OCI-LY1 (cell line): ENCODE measurements at regions not wholly inside any gene's neighbourhood (a gene's known extent, or its start where the extent isn't known, plus 50 kb on each side); places are given as distances from the start of the nearest gene placed in this dataset.

Experiments
- H2AFZ ChIP-seq: fragments of 200-600 bp; sonication (generic), shearing (Covaris generic); 2 replicates; pipeline ENCODE4 v1.6.0; 2014; ENCODE audit warnings: antibody characterized with exemption, mild to moderate bottlenecking, low read length
- H3F3A ChIP-seq: fragments of 200-600 bp; sonication (generic), shearing (Covaris generic); 2 replicates; pipeline ENCODE4 v1.6.0; 2014; ENCODE audit warnings: mild to moderate bottlenecking, antibody characterized with exemption, low read length, moderate library complexity; ENCODE audit not compliant: insufficient read depth
- H3K27ac ChIP-seq: fragments of 200-600 bp; sonication (generic); 2 replicates; pipeline ENCODE4 v1.5.1; 2014; ENCODE audit warnings: low read length, mixed run types, mild to moderate bottlenecking, low read depth; ENCODE audit not compliant: poor library complexity, severe bottlenecking
- H3K27me3 ChIP-seq: fragments of 200-600 bp; sonication (generic); 2 replicates; pipeline ENCODE4 v1.6.0; 2014; ENCODE audit warnings: antibody characterized with exemption, mild to moderate bottlenecking, low read length, moderate library complexity; ENCODE audit not compliant: insufficient read depth
- H3K36me3 ChIP-seq: fragments of 200-600 bp; sonication (generic); 2 replicates; pipeline ENCODE4 v1.6.1; 2014; ENCODE audit warnings: mild to moderate bottlenecking, antibody characterized with exemption, low read length, moderate library complexity, mixed read lengths; ENCODE audit not compliant: insufficient read depth
- H3K4me1 ChIP-seq: fragments of 200-600 bp; sonication (generic); 2 replicates; pipeline ENCODE4 v1.5.1; 2014; ENCODE audit warnings: mild to moderate bottlenecking, low read length, moderate library complexity; ENCODE audit not compliant: insufficient read depth, severe bottlenecking
- H3K4me2 ChIP-seq: fragments of 200-600 bp; sonication (generic), shearing (Covaris generic); 2 replicates; pipeline ENCODE4 v1.6.1; 2014; ENCODE audit warnings: low read length
- H3K4me3 ChIP-seq: fragments of 200-600 bp; sonication (generic); 2 replicates; pipeline ENCODE4 v1.5.1; 2014; ENCODE audit warnings: low read length, low read depth, mild to moderate bottlenecking, mixed read lengths; ENCODE audit not compliant: poor library complexity, severe bottlenecking
- H3K79me2 ChIP-seq: fragments of 200-600 bp; shearing (Covaris generic); 2 replicates; pipeline ENCODE4 v1.6.1; 2016; ENCODE audit warnings: mixed run types, low read length, mixed read lengths; ENCODE audit not compliant: insufficient read depth
- H3K9ac ChIP-seq: fragments of 200-600 bp; sonication (generic), shearing (Covaris generic); 2 replicates; pipeline ENCODE4 v1.6.1; 2014; ENCODE audit warnings: mild to moderate bottlenecking, low read length, mixed read lengths
- H3K9me2 ChIP-seq: fragments of 200-600 bp; sonication (generic), shearing (Covaris generic); 2 replicates; pipeline ENCODE4 v1.6.1; 2014; ENCODE audit warnings: low read depth, mild to moderate bottlenecking, low read length, mixed read lengths
- H3K9me3 ChIP-seq: fragments of 200-600 bp; shearing (Covaris generic); 2 replicates; pipeline ENCODE4 v1.6.1; 2014; ENCODE audit warnings: low read length, mixed read lengths
- H4K20me1 ChIP-seq: fragments of 200-600 bp; sonication (generic), shearing (Covaris generic); 2 replicates; pipeline ENCODE4 v1.6.0; 2016; ENCODE audit warnings: mild to moderate bottlenecking, low read length; ENCODE audit not compliant: insufficient read depth
- CTCF ChIP-seq: fragments of 200-600 bp; sonication (generic), shearing (Covaris generic); IDR thresholded peaks from 2 replicates; pipeline ENCODE4 v1.5.1; 2017; ENCODE audit warnings: mild to moderate bottlenecking, antibody characterized with exemption, low read length, moderate library complexity, mixed read lengths
- EZH2 ChIP-seq: fragments of 200-600 bp; sonication (generic), shearing (Covaris generic); IDR thresholded peaks from 2 replicates; pipeline ENCODE4 v1.8.0; 2017; ENCODE audit warnings: borderline replicate concordance, mixed run types, mild to moderate bottlenecking, antibody characterized with exemption, low read length, moderate library complexity, mixed read lengths

GRCh38 chr9:116075191-116075590 is 78.4 kb upstream of the PAPPA start:
- H3K9me3 ChIP-seq, result no peaks in the 10 kb centered on the region
- no peaks in the 10 kb centered on the region for H3K9me2 ChIP-seq
- H3K4me3 ChIP-seq, result no peak overlapping the region
- no peak overlapping the region for H3K4me2 ChIP-seq
- H3K9ac ChIP-seq, result no peak overlapping the region
- H3K4me1 ChIP-seq, result no peaks in the 10 kb centered on the region
- H3F3A ChIP-seq, result no peaks in the 10 kb centered on the region
- no peaks in the 10 kb centered on the region for H3K36me3 ChIP-seq
- no peaks in the 10 kb centered on the region for H3K79me2 ChIP-seq
- no peaks in the 10 kb centered on the region for H4K20me1 ChIP-seq
- TF ChIP-seq CTCF (no peak), EZH2 (no peak)
- H3K27me3 ChIP-seq, result no peaks in the 10 kb centered on the region
- H2AFZ ChIP-seq, result no peak overlapping the region
- H3K27ac ChIP-seq, result no peak overlapping the region

GRCh38 chr9:116078640-116079039 is 75.0 kb upstream of the PAPPA start:
- no peak overlapping the region for H3K4me3 ChIP-seq
- no peak overlapping the region for H3K27ac ChIP-seq
- no peaks in the 10 kb centered on the region for H3K79me2 ChIP-seq
- H3K4me1 ChIP-seq, result no peaks in the 10 kb centered on the region
- no peaks in the 10 kb centered on the region for H3F3A ChIP-seq
- no peaks in the 10 kb centered on the region for H3K9me3 ChIP-seq
- no peak overlapping the region for H3K4me2 ChIP-seq
- no peaks in the 10 kb centered on the region for H3K9me2 ChIP-seq
- H3K36me3 ChIP-seq, result no peaks in the 10 kb centered on the region
- no peak overlapping the region for H3K9ac ChIP-seq
- TF ChIP-seq CTCF (no peak), EZH2 (no peak)
- no peaks in the 10 kb centered on the region for H4K20me1 ChIP-seq
- no peaks in the 10 kb centered on the region for H3K27me3 ChIP-seq
- H2AFZ ChIP-seq, result no peak overlapping the region

GRCh38 chr9:116080561-116080960 is 73.0 kb upstream of the PAPPA start:
- no peak overlapping the region for H2AFZ ChIP-seq
- H3K9me3 ChIP-seq, result no peaks in the 10 kb centered on the region
- no peaks in the 10 kb centered on the region for H3K4me1 ChIP-seq
- no peaks in the 10 kb centered on the region for H3K9me2 ChIP-seq
- H3K4me3 ChIP-seq, result no peak overlapping the region
- H3K36me3 ChIP-seq, result no peaks in the 10 kb centered on the region
- H4K20me1 ChIP-seq, result no peaks in the 10 kb centered on the region
- H3K9ac ChIP-seq, result no peak overlapping the region
- H3K79me2 ChIP-seq, result no peaks in the 10 kb centered on the region
- no peak overlapping the region for H3K4me2 ChIP-seq
- TF ChIP-seq EZH2 (no peak), CTCF (no peak)
- H3F3A ChIP-seq, result no peaks in the 10 kb centered on the region
- H3K27me3 ChIP-seq, result no peaks in the 10 kb centered on the region
- no peak overlapping the region for H3K27ac ChIP-seq
